ENCODE measurements at regions not wholly inside any gene's neighbourhood (a gene's known extent, or its start where the extent isn't known, plus 50 kb on each side); places are given as distances from the start of the nearest gene placed in this dataset.

DNA sequence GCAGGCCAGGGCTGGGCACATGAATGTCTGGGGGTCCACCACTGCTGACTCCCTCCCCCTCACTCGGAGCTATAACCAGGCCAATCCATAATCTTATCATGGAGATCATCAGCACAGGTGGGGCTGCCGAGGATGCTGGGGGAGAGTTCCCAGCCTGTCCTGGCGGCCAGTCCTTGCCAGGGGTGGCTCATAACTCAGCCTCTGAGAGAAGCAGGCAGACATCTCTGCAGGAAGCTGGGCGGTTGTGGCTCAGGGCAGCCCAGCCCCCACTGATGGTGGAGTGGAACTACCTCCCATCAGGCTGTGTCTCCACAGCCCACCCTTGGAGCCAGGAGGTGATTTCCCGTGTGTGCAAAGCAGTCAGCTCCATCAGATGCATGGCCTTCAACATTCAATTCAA, 109.4 kb upstream of the ZNF92 start:
- TF ChIP-seq, protein P1, sequence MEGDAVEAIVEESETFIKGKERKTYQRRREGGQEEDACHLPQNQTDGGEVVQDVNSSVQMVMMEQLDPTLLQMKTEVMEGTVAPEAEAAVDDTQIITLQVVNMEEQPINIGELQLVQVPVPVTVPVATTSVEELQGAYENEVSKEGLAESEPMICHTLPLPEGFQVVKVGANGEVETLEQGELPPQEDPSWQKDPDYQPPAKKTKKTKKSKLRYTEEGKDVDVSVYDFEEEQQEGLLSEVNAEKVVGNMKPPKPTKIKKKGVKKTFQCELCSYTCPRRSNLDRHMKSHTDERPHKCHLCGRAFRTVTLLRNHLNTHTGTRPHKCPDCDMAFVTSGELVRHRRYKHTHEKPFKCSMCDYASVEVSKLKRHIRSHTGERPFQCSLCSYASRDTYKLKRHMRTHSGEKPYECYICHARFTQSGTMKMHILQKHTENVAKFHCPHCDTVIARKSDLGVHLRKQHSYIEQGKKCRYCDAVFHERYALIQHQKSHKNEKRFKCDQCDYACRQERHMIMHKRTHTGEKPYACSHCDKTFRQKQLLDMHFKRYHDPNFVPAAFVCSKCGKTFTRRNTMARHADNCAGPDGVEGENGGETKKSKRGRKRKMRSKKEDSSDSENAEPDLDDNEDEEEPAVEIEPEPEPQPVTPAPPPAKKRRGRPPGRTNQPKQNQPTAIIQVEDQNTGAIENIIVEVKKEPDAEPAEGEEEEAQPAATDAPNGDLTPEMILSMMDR (IDR thresholded peaks at IDR 0.05): no peak
- TF ChIP-seq EP300 (IDR thresholded peaks at IDR 0.05; ENCODE audit: low read depth): no peak
- no peak for TF ChIP-seq POLR2A (IDR thresholded peaks at IDR 0.05)

All from transverse colon (tissue), 3 donors.